ENCODE measurements at regions not wholly inside any gene's neighbourhood (a gene's known extent, or its start where the extent isn't known, plus 50 kb on each side); places are given as distances from the start of the nearest gene placed in this dataset.

GRCh38 chr2:150989969-150990368 lies 271.7 kb downstream of the RBM43 start:
- Histone ChIP-seq H4K20me1 (ENCODE audit: low read depth) (no peaks in the 10 kb centered on the region), H3K27ac (no peak overlapping the region), H3K4me1 (no peaks in the 10 kb centered on the region), H3F3A (ENCODE audit: low read depth) (no peaks in the 10 kb centered on the region), H3K4me3 (no peak overlapping the region), H3K27me3 (no peaks in the 10 kb centered on the region), H3K9ac (no peak overlapping the region), H3K9me3 (ENCODE audit: low read depth) (peaks cover 9% of the 10 kb centered on the region), H2AFZ (replicated peaks) (no peak overlapping the region), H3K36me3 (no peaks in the 10 kb centered on the region), H3K4me2 (no peak overlapping the region), H3K79me2 (ENCODE audit: low read depth) (no peaks in the 10 kb centered on the region)
- TF ChIP-seq EZH2 (IDR thresholded peaks at IDR 0.05): no peak
- no peak for DNase-seq (ENCODE audit: low spot score)
- H3K36me3 Mint-ChIP-seq: peaks cover 2% of the 10 kb centered on the region
- peaks cover 19% of the 10 kb centered on the region for H3K9me3 Mint-ChIP-seq
- H3K4me1 Mint-ChIP-seq: no peaks in the 10 kb centered on the region
- no peak overlapping the region for H3K27ac Mint-ChIP-seq
- H3K4me3 Mint-ChIP-seq: no peak overlapping the region
- peaks cover 5% of the 10 kb centered on the region for H3K27me3 Mint-ChIP-seq (ENCODE audit: insufficient read depth, low read depth)

GRCh38 chr2:150985741-150986140 lies 275.9 kb downstream of the RBM43 start:
- H3K4me3 Mint-ChIP-seq: no peak overlapping the region
- TF ChIP-seq CTCF (IDR thresholded peaks at IDR 0.05): no peak
- TF ChIP-seq EZH2 (IDR thresholded peaks at IDR 0.05): no peak
- no peak for TF ChIP-seq EZH2phosphoT487 (IDR thresholded peaks at IDR 0.05)
- no peak overlapping the region for H2AFZ ChIP-seq (replicated peaks)
- H3K27me3 ChIP-seq: no peaks in the 10 kb centered on the region
- H3K27me3 Mint-ChIP-seq (ENCODE audit: insufficient read depth, low read depth): peaks cover 5% of the 10 kb centered on the region
- no peak overlapping the region for H3K27ac ChIP-seq
- no peaks in the 10 kb centered on the region for H3F3A ChIP-seq (ENCODE audit: low read depth)
- H3K36me3 Mint-ChIP-seq: no peaks in the 10 kb centered on the region
- H3K9me3 Mint-ChIP-seq: peaks cover 16% of the 10 kb centered on the region
- H3K79me2 ChIP-seq (ENCODE audit: low read depth): no peaks in the 10 kb centered on the region
- no peak overlapping the region for H3K27ac Mint-ChIP-seq
- no peaks in the 10 kb centered on the region for H4K20me1 ChIP-seq (ENCODE audit: low read depth)
- H3K4me2 ChIP-seq: no peak overlapping the region
- H3K9me3 ChIP-seq (ENCODE audit: low read depth): peaks cover 9% of the 10 kb centered on the region
- no peak overlapping the region for H3K9ac ChIP-seq
- no peak for DNase-seq (ENCODE audit: low spot score)
- H3K4me3 ChIP-seq: no peak overlapping the region
- no peaks in the 10 kb centered on the region for H3K4me1 ChIP-seq
- H3K36me3 ChIP-seq: no peaks in the 10 kb centered on the region
- H3K4me1 Mint-ChIP-seq: peaks cover 22% of the 10 kb centered on the region

GRCh38 chr2:150983314-150983897 lies 278.3 kb downstream of the RBM43 start:
- H3K36me3 Mint-ChIP-seq: no peaks in the 10 kb centered on the region

More at GRCh38 chr2:150983314-150983897, 278.3 kb downstream of the RBM43 start:
- Histone ChIP-seq H4K20me1 (ENCODE audit: low read depth) (no peaks in the 10 kb centered on the region), H3K4me3 (no peak overlapping the region), H3K9me3 (ENCODE audit: low read depth) (peaks cover 4% of the 10 kb centered on the region), H3F3A (ENCODE audit: low read depth) (no peaks in the 10 kb centered on the region), H3K4me1 (peaks cover 1% of the 10 kb centered on the region), H3K36me3 (no peaks in the 10 kb centered on the region), H3K27ac (no peak overlapping the region), H3K27me3 (no peaks in the 10 kb centered on the region), H3K79me2 (ENCODE audit: low read depth) (no peaks in the 10 kb centered on the region), H2AFZ (replicated peaks) (no peak overlapping the region), H3K9ac (no peak overlapping the region), H3K4me2 (no peak overlapping the region)
- TF ChIP-seq EZH2phosphoT487 (IDR thresholded peaks at IDR 0.05) (no peak), CTCF (IDR thresholded peaks at IDR 0.05) (no peak), EZH2 (IDR thresholded peaks at IDR 0.05) (no peak)
- no peak overlapping the region for H3K4me3 Mint-ChIP-seq
- H3K27ac Mint-ChIP-seq: peak overlapping the region; percentile 44
- H3K27me3 Mint-ChIP-seq (ENCODE audit: insufficient read depth, low read depth): peaks cover 5% of the 10 kb centered on the region
- peaks cover 22% of the 10 kb centered on the region for H3K4me1 Mint-ChIP-seq
- peaks cover 2% of the 10 kb centered on the region for H3K9me3 Mint-ChIP-seq
- no peak for DNase-seq (ENCODE audit: low spot score)
